ENCODE measurements at regions not wholly inside any gene's neighbourhood (a gene's known extent, or its start where the extent isn't known, plus 50 kb on each side); places are given as distances from the start of the nearest gene placed in this dataset.

- no peak for ATAC-seq
- intact Hi-C loops (cut with DNase I, micrococcal nuclease): no loop called here
- H3K9me3 ChIP-seq: no peaks in the 10 kb centered on the region
- H3K4me3 ChIP-seq: no peak overlapping the region
- no peaks in the 10 kb centered on the region for H3K36me3 ChIP-seq (ENCODE audit: low read depth)
- peak in 1 of 3 donors; percentile 5 for DNase-seq
- H3K4me1 ChIP-seq (ENCODE audit: low read depth): no peaks in the 10 kb centered on the region
- TF ChIP-seq CTCF (IDR thresholded peaks at IDR 0.05): no peak
Observed at GRCh38 chr11:24386546-24387397, 110.1 kb upstream of the LUZP2 start.

GRCh38 chr11:24389575-24389974 is 107.3 kb upstream of the LUZP2 start:
- intact Hi-C loops (cut with DNase I, micrococcal nuclease): no loop called here
- no peaks in the 10 kb centered on the region for H3K36me3 ChIP-seq (ENCODE audit: low read depth)

GRCh38 chr11:24390016-24390415 is 106.8 kb upstream of the LUZP2 start:
- Histone ChIP-seq H3K4me3 (no peak overlapping the region), H3K9me3 (no peaks in the 10 kb centered on the region), H3K4me1 (ENCODE audit: low read depth) (no peaks in the 10 kb centered on the region), H3K36me3 (ENCODE audit: low read depth) (no peaks in the 10 kb centered on the region)
- intact Hi-C loops (cut with DNase I, micrococcal nuclease): no loop called here
- TF ChIP-seq CTCF (IDR thresholded peaks at IDR 0.05): no peak
- ATAC-seq (no peak), DNase-seq (no peak)

More at GRCh38 chr11:24389575-24389974, 107.3 kb upstream of the LUZP2 start:
- H3K4me3 ChIP-seq: no peak overlapping the region
- ATAC-seq (no peak), DNase-seq (no peak)
- no peak for TF ChIP-seq CTCF (IDR thresholded peaks at IDR 0.05)
- no peaks in the 10 kb centered on the region for H3K4me1 ChIP-seq (ENCODE audit: low read depth)
- no peaks in the 10 kb centered on the region for H3K9me3 ChIP-seq

- Histone ChIP-seq H3K9me3 (no peaks in the 10 kb centered on the region), H3K4me1 (ENCODE audit: low read depth) (no peaks in the 10 kb centered on the region), H3K4me3 (no peak overlapping the region), H3K36me3 (ENCODE audit: low read depth) (no peaks in the 10 kb centered on the region)
- no peak for TF ChIP-seq CTCF (IDR thresholded peaks at IDR 0.05)
- intact Hi-C loops (cut with DNase I, micrococcal nuclease): no loop called here
- DNase-seq (no peak), ATAC-seq (no peak)
Observed at GRCh38 chr11:24390762-24391161, 106.1 kb upstream of the LUZP2 start.

GRCh38 chr11:24391167-24391566 is 105.7 kb upstream of the LUZP2 start:
- TF ChIP-seq CTCF (IDR thresholded peaks at IDR 0.05): no peak
- intact Hi-C loops (cut with DNase I, micrococcal nuclease): no loop called here
- ATAC-seq (no peak), DNase-seq (no peak)
- H3K4me3 ChIP-seq: no peak overlapping the region
- no peaks in the 10 kb centered on the region for H3K9me3 ChIP-seq
- no peaks in the 10 kb centered on the region for H3K36me3 ChIP-seq (ENCODE audit: low read depth)
- no peaks in the 10 kb centered on the region for H3K4me1 ChIP-seq (ENCODE audit: low read depth)
